ENCODE measurements at regions not wholly inside any gene's neighbourhood (a gene's known extent, or its start where the extent isn't known, plus 50 kb on each side); places are given as distances from the start of the nearest gene placed in this dataset.

DNA sequence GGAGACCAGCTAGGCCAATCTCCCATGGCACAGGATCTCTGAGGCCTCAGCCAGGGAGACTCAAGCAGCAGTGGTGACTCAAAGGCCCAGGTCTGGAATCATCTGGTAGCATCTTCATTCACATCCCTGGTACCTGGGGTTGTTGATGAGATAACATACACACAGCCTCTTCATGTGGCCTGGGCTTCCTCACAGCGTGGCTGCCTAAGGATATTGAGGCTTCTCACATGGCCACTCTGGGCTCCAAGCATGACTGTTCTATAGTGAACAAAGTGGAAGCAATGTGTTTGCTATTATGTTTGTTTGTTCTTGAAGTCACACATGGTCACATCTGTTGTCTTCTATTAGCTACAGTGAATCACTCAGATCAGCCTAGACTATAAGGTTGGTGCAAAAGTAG is 584.1 kb downstream of the VRK1 start:
- TF ChIP-seq, protein P1, sequence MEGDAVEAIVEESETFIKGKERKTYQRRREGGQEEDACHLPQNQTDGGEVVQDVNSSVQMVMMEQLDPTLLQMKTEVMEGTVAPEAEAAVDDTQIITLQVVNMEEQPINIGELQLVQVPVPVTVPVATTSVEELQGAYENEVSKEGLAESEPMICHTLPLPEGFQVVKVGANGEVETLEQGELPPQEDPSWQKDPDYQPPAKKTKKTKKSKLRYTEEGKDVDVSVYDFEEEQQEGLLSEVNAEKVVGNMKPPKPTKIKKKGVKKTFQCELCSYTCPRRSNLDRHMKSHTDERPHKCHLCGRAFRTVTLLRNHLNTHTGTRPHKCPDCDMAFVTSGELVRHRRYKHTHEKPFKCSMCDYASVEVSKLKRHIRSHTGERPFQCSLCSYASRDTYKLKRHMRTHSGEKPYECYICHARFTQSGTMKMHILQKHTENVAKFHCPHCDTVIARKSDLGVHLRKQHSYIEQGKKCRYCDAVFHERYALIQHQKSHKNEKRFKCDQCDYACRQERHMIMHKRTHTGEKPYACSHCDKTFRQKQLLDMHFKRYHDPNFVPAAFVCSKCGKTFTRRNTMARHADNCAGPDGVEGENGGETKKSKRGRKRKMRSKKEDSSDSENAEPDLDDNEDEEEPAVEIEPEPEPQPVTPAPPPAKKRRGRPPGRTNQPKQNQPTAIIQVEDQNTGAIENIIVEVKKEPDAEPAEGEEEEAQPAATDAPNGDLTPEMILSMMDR (IDR thresholded peaks at IDR 0.05; ENCODE audit: poor library complexity, severe bottlenecking): no peak
- Histone ChIP-seq H3K4me1 (ENCODE audit: insufficient read depth, poor library complexity, severe bottlenecking) (no peaks in the 10 kb centered on the region), H3K9me3 (ENCODE audit: severe bottlenecking) (no peaks in the 10 kb centered on the region), H3K27ac (ENCODE audit: poor library complexity, severe bottlenecking) (no peak overlapping the region), H3K27me3 (ENCODE audit: insufficient read depth, poor library complexity, severe bottlenecking) (peaks cover 3% of the 10 kb centered on the region), H3K36me3 (ENCODE audit: low read depth) (no peaks in the 10 kb centered on the region), H3K4me3 (ENCODE audit: severe bottlenecking) (no peak overlapping the region)
- no peak for ATAC-seq (ENCODE audit: low read depth)
- no peak for DNase-seq (ENCODE audit: low spot score)

DNA sequence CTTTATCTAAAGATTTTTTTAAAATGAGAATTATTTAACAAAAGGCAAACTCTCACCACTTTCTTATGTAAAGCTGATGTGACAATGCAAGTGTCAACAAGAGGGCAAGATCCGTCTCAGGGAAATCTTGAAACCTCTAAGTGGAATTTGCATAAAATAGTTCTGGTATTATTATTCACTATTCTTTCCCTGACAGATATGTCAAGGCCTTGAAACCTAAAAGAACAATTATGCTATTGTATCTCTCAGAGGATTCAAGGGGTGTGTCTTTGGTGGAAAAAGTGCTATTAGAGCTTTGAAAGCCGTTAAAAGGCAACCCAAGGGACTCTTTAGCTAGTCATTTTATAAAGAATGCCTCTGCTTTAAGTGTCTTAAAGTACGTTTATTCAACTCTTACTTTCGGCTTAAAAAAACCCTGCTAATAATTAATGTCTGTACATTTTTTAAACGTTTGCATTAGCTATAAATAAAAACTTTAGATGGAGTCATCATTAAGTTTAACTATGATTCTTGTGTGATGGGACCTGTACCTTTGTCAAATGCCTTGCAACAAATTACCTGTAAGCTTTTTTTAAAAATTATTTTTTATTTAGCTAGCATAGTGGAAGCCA is 585.5 kb downstream of the VRK1 start:
- Histone ChIP-seq H3K4me3 (ENCODE audit: severe bottlenecking) (no peak overlapping the region), H3K27ac (ENCODE audit: poor library complexity, severe bottlenecking) (no peak overlapping the region), H3K4me1 (ENCODE audit: insufficient read depth, poor library complexity, severe bottlenecking) (no peaks in the 10 kb centered on the region), H3K36me3 (ENCODE audit: low read depth) (no peaks in the 10 kb centered on the region), H3K9me3 (ENCODE audit: severe bottlenecking) (no peaks in the 10 kb centered on the region), H3K27me3 (ENCODE audit: insufficient read depth, poor library complexity, severe bottlenecking) (peaks cover 3% of the 10 kb centered on the region)
- TF ChIP-seq, protein P1 (IDR thresholded peaks at IDR 0.05; ENCODE audit: poor library complexity, severe bottlenecking): no peak
- ATAC-seq (ENCODE audit: low read depth) (no peak), DNase-seq (ENCODE audit: low spot score) (no peak)

DNA sequence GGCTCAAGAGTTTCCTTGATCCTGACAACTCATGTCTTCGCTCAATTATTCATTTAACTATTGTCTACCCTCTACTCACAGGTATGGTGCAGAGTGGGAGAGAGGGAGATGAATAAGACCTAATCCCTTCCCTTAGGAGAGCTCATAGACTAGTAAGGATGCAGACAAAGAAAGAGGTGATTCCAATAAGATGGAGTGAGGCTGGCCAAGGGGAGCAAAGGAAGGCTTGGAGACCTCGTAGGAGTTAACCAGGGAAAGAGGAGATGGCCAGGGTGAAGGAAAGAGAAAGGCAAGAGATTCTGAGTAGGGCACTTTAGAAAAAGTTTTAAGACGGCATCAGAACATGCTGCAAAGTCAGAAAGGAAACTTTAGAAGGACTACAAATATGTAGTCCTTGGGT is 588.5 kb downstream of the VRK1 start:
- no peak for ATAC-seq (ENCODE audit: low read depth)
- TF ChIP-seq, protein P1 (IDR thresholded peaks at IDR 0.05; ENCODE audit: poor library complexity, severe bottlenecking): no peak

DNA sequence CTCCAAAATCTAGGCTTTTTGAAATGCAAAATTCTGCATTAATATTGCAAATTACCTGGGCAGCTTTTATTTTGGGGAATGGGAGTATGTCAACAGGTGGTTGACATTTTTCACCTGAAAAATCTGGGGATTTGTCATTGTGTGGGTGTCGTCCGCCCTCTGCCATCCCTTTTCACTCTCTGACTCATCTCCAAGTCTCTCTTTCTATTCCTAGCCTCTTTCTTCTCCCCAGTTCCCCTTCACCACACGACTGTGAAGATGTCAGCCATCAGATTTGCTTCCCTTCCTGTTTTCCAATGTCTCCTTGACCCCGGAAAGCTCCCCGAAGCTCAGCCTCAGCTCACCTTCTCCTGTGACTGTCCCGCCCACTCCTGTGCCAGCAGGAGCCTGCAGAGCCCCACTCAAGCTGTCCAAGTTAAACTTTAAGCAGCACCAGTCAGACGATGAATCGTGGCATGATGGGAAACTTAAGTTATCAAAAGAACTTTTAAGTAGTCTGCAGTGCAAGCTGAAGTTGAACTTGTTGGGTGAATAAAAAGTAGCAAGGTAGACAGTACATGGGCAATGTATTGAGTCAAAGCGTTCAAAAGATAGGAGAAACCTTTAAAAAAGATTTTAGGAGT is 590.2 kb downstream of the VRK1 start:
- TF ChIP-seq, protein P1 (IDR thresholded peaks at IDR 0.05; ENCODE audit: poor library complexity, severe bottlenecking): no peak
- Histone ChIP-seq H3K9me3 (ENCODE audit: severe bottlenecking) (no peaks in the 10 kb centered on the region), H3K27ac (ENCODE audit: poor library complexity, severe bottlenecking) (no peak overlapping the region), H3K36me3 (ENCODE audit: low read depth) (no peaks in the 10 kb centered on the region), H3K4me3 (ENCODE audit: severe bottlenecking) (no peak overlapping the region), H3K4me1 (ENCODE audit: insufficient read depth, poor library complexity, severe bottlenecking) (no peaks in the 10 kb centered on the region), H3K27me3 (ENCODE audit: insufficient read depth, poor library complexity, severe bottlenecking) (peaks cover 19% of the 10 kb centered on the region)
- no peak for DNase-seq (ENCODE audit: low spot score)
- no peak for ATAC-seq (ENCODE audit: low read depth)

More for the DNA sequence above, 588.5 kb downstream of the VRK1 start:
- H3K4me1 ChIP-seq (ENCODE audit: insufficient read depth, poor library complexity, severe bottlenecking): no peaks in the 10 kb centered on the region
- no peak overlapping the region for H3K4me3 ChIP-seq (ENCODE audit: severe bottlenecking)
- DNase-seq (ENCODE audit: low spot score): no peak
- no peaks in the 10 kb centered on the region for H3K36me3 ChIP-seq (ENCODE audit: low read depth)
- H3K9me3 ChIP-seq (ENCODE audit: severe bottlenecking): no peaks in the 10 kb centered on the region
- no peak overlapping the region for H3K27ac ChIP-seq (ENCODE audit: poor library complexity, severe bottlenecking)
- H3K27me3 ChIP-seq (ENCODE audit: insufficient read depth, poor library complexity, severe bottlenecking): peaks cover 3% of the 10 kb centered on the region

DNA sequence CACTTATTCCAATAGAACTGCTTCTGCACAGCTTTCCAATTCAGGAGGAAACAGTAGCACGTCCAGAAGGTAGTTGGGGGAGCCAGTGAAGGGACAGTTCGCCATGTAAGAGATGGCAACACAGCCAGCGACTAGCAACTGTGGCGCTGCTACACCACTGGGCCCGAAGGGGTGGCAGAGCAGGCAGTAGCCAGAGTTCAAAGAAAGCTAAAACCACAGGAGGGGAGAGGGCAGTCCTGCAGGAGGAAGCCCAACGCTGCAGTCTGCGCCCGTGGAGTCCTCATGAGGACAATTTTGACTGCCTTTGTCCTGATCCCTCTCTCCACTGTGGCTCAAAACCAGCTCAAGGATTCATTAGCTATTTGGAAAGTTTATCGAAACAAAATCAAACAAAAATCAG is 591.2 kb downstream of the VRK1 start:
- H3K9me3 ChIP-seq (ENCODE audit: severe bottlenecking): no peaks in the 10 kb centered on the region
- H3K27me3 ChIP-seq (ENCODE audit: insufficient read depth, poor library complexity, severe bottlenecking): peaks cover 25% of the 10 kb centered on the region
- ATAC-seq (ENCODE audit: low read depth) (no peak), DNase-seq (ENCODE audit: low spot score) (no peak)
- no peaks in the 10 kb centered on the region for H3K4me1 ChIP-seq (ENCODE audit: insufficient read depth, poor library complexity, severe bottlenecking)
- no peaks in the 10 kb centered on the region for H3K36me3 ChIP-seq (ENCODE audit: low read depth)
- TF ChIP-seq, protein P1 (IDR thresholded peaks at IDR 0.05; ENCODE audit: poor library complexity, severe bottlenecking): no peak
- H3K4me3 ChIP-seq (ENCODE audit: severe bottlenecking): no peak overlapping the region
- H3K27ac ChIP-seq (ENCODE audit: poor library complexity, severe bottlenecking): no peak overlapping the region

Data from RWPE2 (cell line).